ENCODE measurements at regions not wholly inside any gene's neighbourhood (a gene's known extent, or its start where the extent isn't known, plus 50 kb on each side); places are given as distances from the start of the nearest gene placed in this dataset.

GRCh38 chr6:132144456-132144855 lies 193.3 kb upstream of the CCN2 start:
- H3K27ac ChIP-seq: no peak overlapping the region
- H3K9me3 ChIP-seq (replicated peaks): no peaks in the 10 kb centered on the region
- H3K36me3 ChIP-seq: no peaks in the 10 kb centered on the region
- no peaks in the 10 kb centered on the region for H3K27me3 ChIP-seq (replicated peaks)
- no peak overlapping the region for H3K4me3 ChIP-seq
- peaks cover 26% of the 10 kb centered on the region for H3K4me1 ChIP-seq (replicated peaks)
- DNase-seq (ENCODE audit: low read depth in 1 of 2, low spot score in 2 of 2): no peak

- DNase-seq (ENCODE audit: low read depth in 1 of 2, low spot score in 2 of 2): no peak
- peak overlapping the region; percentile 16; the same call in 1 of the 2 replicates for H3K27ac ChIP-seq
- H3K27me3 ChIP-seq (replicated peaks): no peaks in the 10 kb centered on the region
These were observed 192.1 kb upstream of the CCN2 start for GRCh38 chr6:132143258-132143657.

GRCh38 chr6:132142768-132143167 lies 191.6 kb upstream of the CCN2 start:
- Histone ChIP-seq H3K36me3 (no peaks in the 10 kb centered on the region), H3K27ac (peak overlapping the region; percentile 16; the same call in 1 of the 2 replicates), H3K27me3 (replicated peaks) (no peaks in the 10 kb centered on the region), H3K4me3 (no peak overlapping the region), H3K9me3 (replicated peaks) (no peaks in the 10 kb centered on the region), H3K4me1 (replicated peaks) (peaks cover 24% of the 10 kb centered on the region)
- peak in 1 of 2 experiments; percentile 40 for DNase-seq (ENCODE audit: low read depth in 1 of 2, low spot score in 2 of 2)

More at GRCh38 chr6:132143258-132143657, 192.1 kb upstream of the CCN2 start:
- no peak overlapping the region for H3K4me3 ChIP-seq
- peaks cover 26% of the 10 kb centered on the region for H3K4me1 ChIP-seq (replicated peaks)
- H3K9me3 ChIP-seq (replicated peaks): no peaks in the 10 kb centered on the region
- H3K36me3 ChIP-seq: no peaks in the 10 kb centered on the region

GRCh38 chr6:132142308-132142707 lies 191.1 kb upstream of the CCN2 start:
- Histone ChIP-seq H3K4me3 (no peak overlapping the region), H3K27ac (peak overlapping the region; percentile 19; the same call in 1 of the 2 replicates), H3K4me1 (replicated peaks) (peaks cover 20% of the 10 kb centered on the region), H3K27me3 (replicated peaks) (no peaks in the 10 kb centered on the region), H3K36me3 (no peaks in the 10 kb centered on the region), H3K9me3 (replicated peaks) (no peaks in the 10 kb centered on the region)
- no peak for DNase-seq (ENCODE audit: low read depth in 1 of 2, low spot score in 2 of 2)

- no peaks in the 10 kb centered on the region for H3K27me3 ChIP-seq (replicated peaks)
- H3K36me3 ChIP-seq: no peaks in the 10 kb centered on the region
- no peak overlapping the region for H3K4me3 ChIP-seq
- H3K27ac ChIP-seq: no peak overlapping the region
- DNase-seq (ENCODE audit: low read depth in 1 of 2, low spot score in 2 of 2): no peak
- no peaks in the 10 kb centered on the region for H3K9me3 ChIP-seq (replicated peaks)
- peaks cover 17% of the 10 kb centered on the region for H3K4me1 ChIP-seq (replicated peaks)
These were observed 189.0 kb upstream of the CCN2 start for GRCh38 chr6:132140189-132140588.

GRCh38 chr6:132139611-132140010 lies 188.4 kb upstream of the CCN2 start:
- Histone ChIP-seq H3K36me3 (no peaks in the 10 kb centered on the region), H3K9me3 (replicated peaks) (no peaks in the 10 kb centered on the region), H3K4me1 (replicated peaks) (peaks cover 17% of the 10 kb centered on the region), H3K27me3 (replicated peaks) (no peaks in the 10 kb centered on the region), H3K27ac (no peak overlapping the region), H3K4me3 (no peak overlapping the region)
- DNase-seq (ENCODE audit: low read depth in 1 of 2, low spot score in 2 of 2): no peak

GRCh38 chr6:132136981-132137380 lies 185.8 kb upstream of the CCN2 start:
- no peaks in the 10 kb centered on the region for H3K9me3 ChIP-seq (replicated peaks)
- H3K36me3 ChIP-seq: no peaks in the 10 kb centered on the region
- no peak overlapping the region for H3K27ac ChIP-seq
- no peak overlapping the region for H3K4me3 ChIP-seq
- no peak for DNase-seq (ENCODE audit: low read depth in 1 of 2, low spot score in 2 of 2)
- peaks cover 20% of the 10 kb centered on the region for H3K4me1 ChIP-seq (replicated peaks)
- H3K27me3 ChIP-seq (replicated peaks): no peaks in the 10 kb centered on the region

- no peaks in the 10 kb centered on the region for H3K36me3 ChIP-seq
- H3K4me3 ChIP-seq: no peak overlapping the region
- H3K27ac ChIP-seq: no peak overlapping the region
- no peak for DNase-seq (ENCODE audit: low read depth in 1 of 2, low spot score in 2 of 2)
- no peaks in the 10 kb centered on the region for H3K9me3 ChIP-seq (replicated peaks)
- peaks cover 36% of the 10 kb centered on the region for H3K4me1 ChIP-seq (replicated peaks)
- H3K27me3 ChIP-seq (replicated peaks): no peaks in the 10 kb centered on the region
These were observed 184.2 kb upstream of the CCN2 start for GRCh38 chr6:132135409-132135808.

- H3K9me3 ChIP-seq (replicated peaks): no peaks in the 10 kb centered on the region
- no peak for DNase-seq (ENCODE audit: low read depth in 1 of 2, low spot score in 2 of 2)
- H3K4me1 ChIP-seq (replicated peaks): peaks cover 38% of the 10 kb centered on the region
- no peaks in the 10 kb centered on the region for H3K36me3 ChIP-seq
- H3K27ac ChIP-seq: peak overlapping the region; percentile 98
- no peaks in the 10 kb centered on the region for H3K27me3 ChIP-seq (replicated peaks)
- H3K4me3 ChIP-seq: no peak overlapping the region
These were observed 182.7 kb upstream of the CCN2 start for GRCh38 chr6:132133736-132134445.

GRCh38 chr6:132132924-132133639 lies 181.9 kb upstream of the CCN2 start:
- H3K27me3 ChIP-seq (replicated peaks): no peaks in the 10 kb centered on the region
- no peaks in the 10 kb centered on the region for H3K36me3 ChIP-seq
- H3K27ac ChIP-seq: peak overlapping the region; percentile 98
- peaks cover 38% of the 10 kb centered on the region for H3K4me1 ChIP-seq (replicated peaks)
- peak in 1 of 2 experiments; percentile 42 for DNase-seq (ENCODE audit: low read depth in 1 of 2, low spot score in 2 of 2)
- H3K4me3 ChIP-seq: no peak overlapping the region
- H3K9me3 ChIP-seq (replicated peaks): no peaks in the 10 kb centered on the region

- Histone ChIP-seq H3K9me3 (replicated peaks) (no peaks in the 10 kb centered on the region), H3K4me1 (replicated peaks) (peaks cover 38% of the 10 kb centered on the region), H3K36me3 (no peaks in the 10 kb centered on the region), H3K4me3 (no peak overlapping the region), H3K27ac (peak overlapping the region; percentile 98), H3K27me3 (replicated peaks) (no peaks in the 10 kb centered on the region)
- peak; percentile 67 to 69 for DNase-seq (ENCODE audit: low read depth in 1 of 2, low spot score in 2 of 2)
These were observed 181.2 kb upstream of the CCN2 start for GRCh38 chr6:132132422-132132821.

GRCh38 chr6:132131758-132132157 lies 180.6 kb upstream of the CCN2 start:
- Histone ChIP-seq H3K9me3 (replicated peaks) (no peaks in the 10 kb centered on the region), H3K4me3 (no peak overlapping the region), H3K36me3 (no peaks in the 10 kb centered on the region), H3K4me1 (replicated peaks) (peaks cover 38% of the 10 kb centered on the region), H3K27ac (peak overlapping the region; percentile 98), H3K27me3 (replicated peaks) (no peaks in the 10 kb centered on the region)
- DNase-seq (ENCODE audit: low read depth in 1 of 2, low spot score in 2 of 2): peak; percentile 91 to 93

- no peaks in the 10 kb centered on the region for H3K27me3 ChIP-seq (replicated peaks)
- no peaks in the 10 kb centered on the region for H3K36me3 ChIP-seq
- no peaks in the 10 kb centered on the region for H3K9me3 ChIP-seq (replicated peaks)
- peak overlapping the region; percentile 98 for H3K27ac ChIP-seq
- no peak for DNase-seq (ENCODE audit: low read depth in 1 of 2, low spot score in 2 of 2)
- H3K4me1 ChIP-seq (replicated peaks): peaks cover 38% of the 10 kb centered on the region
- H3K4me3 ChIP-seq: no peak overlapping the region
These were observed 180.2 kb upstream of the CCN2 start for GRCh38 chr6:132131351-132131750.

GRCh38 chr6:132130626-132131298 lies 179.6 kb upstream of the CCN2 start:
- Histone ChIP-seq H3K27ac (peak overlapping the region; percentile 98), H3K9me3 (replicated peaks) (no peaks in the 10 kb centered on the region), H3K4me1 (replicated peaks) (peaks cover 38% of the 10 kb centered on the region), H3K4me3 (no peak overlapping the region), H3K36me3 (no peaks in the 10 kb centered on the region), H3K27me3 (replicated peaks) (no peaks in the 10 kb centered on the region)
- peak in 1 of 2 experiments; percentile 31 for DNase-seq (ENCODE audit: low read depth in 1 of 2, low spot score in 2 of 2)

Measured in SJSA1 (cell line).